Glutamatergic neuron (in vitro differentiated cells): ENCODE measurements at regions not wholly inside any gene's neighbourhood (a gene's known extent, or its start where the extent isn't known, plus 50 kb on each side); places are given as distances from the start of the nearest gene placed in this dataset.
A peak's percentile ranks its signal among the peaks of the same experiment; 100 is the strongest.

Experiments
- DNase-seq: peaks from one replicate; pipeline ENCODE4 v3.0.0; 2022
- H3K27ac Mint-ChIP-seq: one replicate; pipeline ENCODE4 v1.8.0; 2020; ENCODE audit warnings: mild to moderate bottlenecking, mixed read lengths, inconsistent platforms; ENCODE audit not compliant: unreplicated experiment
- H3K27me3 Mint-ChIP-seq: one replicate; pipeline ENCODE4 v1.8.0; 2020; ENCODE audit warnings: mild to moderate bottlenecking, moderate library complexity, mixed read lengths, inconsistent platforms; ENCODE audit not compliant: unreplicated experiment
- H3K36me3 Mint-ChIP-seq: one replicate; pipeline ENCODE4 v1.8.0; 2020; ENCODE audit warnings: mild to moderate bottlenecking, mixed read lengths, inconsistent platforms; ENCODE audit not compliant: unreplicated experiment
- H3K4me1 Mint-ChIP-seq: one replicate; pipeline ENCODE4 v1.8.0; 2020; ENCODE audit warnings: mild to moderate bottlenecking, low read depth, mixed read lengths, inconsistent platforms; ENCODE audit not compliant: unreplicated experiment
- H3K4me3 Mint-ChIP-seq: one replicate; pipeline ENCODE4 v1.8.0; 2020; ENCODE audit warnings: mild to moderate bottlenecking, mixed read lengths, inconsistent platforms; ENCODE audit not compliant: unreplicated experiment
- H3K9me3 Mint-ChIP-seq: one replicate; pipeline ENCODE4 v1.8.0; 2020; ENCODE audit warnings: mild to moderate bottlenecking, moderate library complexity, mixed read lengths, inconsistent platforms; ENCODE audit not compliant: unreplicated experiment
- TF ChIP-seq, protein P1 (sequence below): fragments of 200-600 bp; sonication (generic); IDR thresholded peaks from one replicate; pipeline ENCODE4 v1.5.0; 2021; ENCODE audit not compliant: partially characterized antibody, unreplicated experiment

DNA sequence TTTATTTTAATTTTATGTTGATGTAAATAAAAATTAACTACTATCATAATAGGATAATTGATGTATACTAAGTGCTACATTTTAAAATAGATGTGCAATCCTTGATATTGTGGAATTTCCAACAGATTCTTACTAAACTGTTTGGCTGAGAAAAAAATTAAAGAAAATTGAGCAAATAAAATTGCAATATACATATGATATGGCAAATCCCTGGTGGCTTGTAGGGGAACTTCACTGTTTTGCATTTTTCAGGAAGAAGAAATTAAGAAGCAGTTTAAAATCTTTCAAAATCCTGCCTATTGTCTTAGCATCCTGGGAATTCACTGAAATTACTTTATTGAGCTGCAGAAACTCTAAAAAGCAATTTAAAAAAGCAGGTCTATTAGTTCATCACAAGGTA lies 191.4 kb upstream of the ADGRB3 start:
- Mint-ChIP-seq H3K27ac (no peak overlapping the region), H3K36me3 (no peaks in the 10 kb centered on the region), H3K9me3 (no peaks in the 10 kb centered on the region), H3K4me1 (no peaks in the 10 kb centered on the region), H3K27me3 (no peaks in the 10 kb centered on the region), H3K4me3 (no peak overlapping the region)
- no peak for DNase-seq
- TF ChIP-seq, protein P1, sequence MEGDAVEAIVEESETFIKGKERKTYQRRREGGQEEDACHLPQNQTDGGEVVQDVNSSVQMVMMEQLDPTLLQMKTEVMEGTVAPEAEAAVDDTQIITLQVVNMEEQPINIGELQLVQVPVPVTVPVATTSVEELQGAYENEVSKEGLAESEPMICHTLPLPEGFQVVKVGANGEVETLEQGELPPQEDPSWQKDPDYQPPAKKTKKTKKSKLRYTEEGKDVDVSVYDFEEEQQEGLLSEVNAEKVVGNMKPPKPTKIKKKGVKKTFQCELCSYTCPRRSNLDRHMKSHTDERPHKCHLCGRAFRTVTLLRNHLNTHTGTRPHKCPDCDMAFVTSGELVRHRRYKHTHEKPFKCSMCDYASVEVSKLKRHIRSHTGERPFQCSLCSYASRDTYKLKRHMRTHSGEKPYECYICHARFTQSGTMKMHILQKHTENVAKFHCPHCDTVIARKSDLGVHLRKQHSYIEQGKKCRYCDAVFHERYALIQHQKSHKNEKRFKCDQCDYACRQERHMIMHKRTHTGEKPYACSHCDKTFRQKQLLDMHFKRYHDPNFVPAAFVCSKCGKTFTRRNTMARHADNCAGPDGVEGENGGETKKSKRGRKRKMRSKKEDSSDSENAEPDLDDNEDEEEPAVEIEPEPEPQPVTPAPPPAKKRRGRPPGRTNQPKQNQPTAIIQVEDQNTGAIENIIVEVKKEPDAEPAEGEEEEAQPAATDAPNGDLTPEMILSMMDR, result peak; percentile 80

DNA sequence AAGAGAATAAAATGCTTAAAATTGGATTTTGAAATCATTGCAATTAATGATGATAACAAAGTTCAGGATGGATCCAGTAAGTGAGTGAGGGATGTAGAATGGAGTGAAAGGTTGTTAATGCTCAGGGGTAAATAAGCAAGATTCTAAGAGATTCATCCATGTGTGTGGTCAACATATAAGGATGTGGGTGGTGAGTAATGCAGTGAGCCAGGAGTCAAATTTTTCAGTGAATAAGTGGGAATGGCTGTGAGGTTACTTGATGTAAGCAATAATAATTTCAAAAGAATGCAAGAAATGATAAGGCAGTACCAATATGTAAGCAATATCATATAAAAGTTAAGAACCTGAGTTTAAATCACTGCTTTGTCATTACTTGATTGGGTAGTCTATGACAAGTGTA lies 207.5 kb upstream of the ADGRB3 start:
- H3K4me1 Mint-ChIP-seq, result no peaks in the 10 kb centered on the region
- no peaks in the 10 kb centered on the region for H3K36me3 Mint-ChIP-seq
- DNase-seq, result no peak
- H3K4me3 Mint-ChIP-seq, result no peak overlapping the region
- H3K27ac Mint-ChIP-seq, result no peak overlapping the region
- H3K9me3 Mint-ChIP-seq, result no peaks in the 10 kb centered on the region
- TF ChIP-seq, protein P1, result no peak
- H3K27me3 Mint-ChIP-seq, result no peaks in the 10 kb centered on the region

DNA sequence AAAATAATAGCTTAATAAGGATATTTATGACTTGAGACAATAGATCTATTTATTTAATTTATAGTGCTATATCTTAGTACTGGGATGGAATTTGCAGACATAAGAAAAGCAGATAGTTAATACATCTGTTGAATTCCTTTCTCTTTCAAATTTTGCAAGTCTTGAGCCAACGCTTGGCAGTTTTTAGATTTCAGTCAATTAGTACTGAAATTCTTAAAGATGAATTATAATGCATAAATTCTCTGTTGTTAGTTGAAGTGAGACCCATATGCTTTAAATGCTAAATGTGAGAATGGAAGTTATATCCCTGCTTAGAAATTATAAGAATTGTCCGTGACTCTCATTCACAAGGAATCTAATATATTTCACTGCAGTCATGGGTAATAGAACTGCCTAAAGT lies 225.1 kb upstream of the ADGRB3 start:
- H3K36me3 Mint-ChIP-seq, result no peaks in the 10 kb centered on the region
- DNase-seq, result no peak
- no peak overlapping the region for H3K27ac Mint-ChIP-seq
- no peaks in the 10 kb centered on the region for H3K4me1 Mint-ChIP-seq
- H3K9me3 Mint-ChIP-seq, result no peaks in the 10 kb centered on the region
- TF ChIP-seq, protein P1, result no peak
- H3K27me3 Mint-ChIP-seq, result no peaks in the 10 kb centered on the region
- no peak overlapping the region for H3K4me3 Mint-ChIP-seq

DNA sequence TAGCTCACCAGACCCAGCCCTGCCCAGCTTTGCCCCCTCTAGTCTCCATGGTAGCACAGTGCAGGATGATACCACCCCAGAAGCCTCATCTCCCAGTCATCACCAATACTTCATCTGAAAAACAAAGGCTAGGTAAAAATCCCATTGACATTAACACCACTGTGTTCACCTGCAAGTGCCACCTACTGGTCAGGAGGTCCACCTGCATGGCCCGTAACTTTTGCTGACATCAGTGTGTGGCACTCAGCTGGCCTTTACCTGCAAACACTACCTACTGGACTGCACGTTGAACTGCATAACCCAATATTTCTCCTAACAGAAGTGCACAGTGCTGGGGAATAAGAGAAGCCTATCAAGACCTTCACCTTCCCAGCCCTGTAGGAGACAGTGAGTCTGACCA lies 234.7 kb upstream of the ADGRB3 start:
- peaks cover 9% of the 10 kb centered on the region for H3K9me3 Mint-ChIP-seq
- H3K27ac Mint-ChIP-seq, result no peak overlapping the region
- TF ChIP-seq, protein P1, result peak; percentile 21
- no peak for DNase-seq
- H3K36me3 Mint-ChIP-seq, result no peaks in the 10 kb centered on the region
- H3K4me3 Mint-ChIP-seq, result no peak overlapping the region
- no peaks in the 10 kb centered on the region for H3K4me1 Mint-ChIP-seq
- H3K27me3 Mint-ChIP-seq, result no peaks in the 10 kb centered on the region

DNA sequence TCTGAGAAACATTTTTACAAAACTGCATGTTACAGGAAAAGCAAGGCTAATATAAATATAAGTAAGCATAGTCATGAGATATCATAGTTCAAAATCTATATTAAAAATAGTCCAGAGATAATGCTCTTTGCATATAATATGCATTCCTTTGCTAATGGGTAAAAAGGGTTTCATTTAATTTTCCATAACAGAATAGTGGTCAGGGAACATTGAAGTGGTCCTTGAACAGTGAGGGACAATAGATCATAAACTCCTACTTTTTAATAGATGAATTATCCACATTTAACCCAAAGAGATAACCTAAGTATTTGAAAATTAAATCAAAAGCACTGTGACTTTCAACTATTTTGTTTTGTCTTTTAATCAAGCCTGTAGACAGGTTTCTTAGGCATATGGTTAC lies 243.1 kb upstream of the ADGRB3 start:
- no peaks in the 10 kb centered on the region for H3K36me3 Mint-ChIP-seq
- H3K4me3 Mint-ChIP-seq, result no peak overlapping the region
- H3K27me3 Mint-ChIP-seq, result no peaks in the 10 kb centered on the region
- H3K4me1 Mint-ChIP-seq, result no peaks in the 10 kb centered on the region
- no peak for DNase-seq
- TF ChIP-seq, protein P1, result no peak
- no peaks in the 10 kb centered on the region for H3K9me3 Mint-ChIP-seq
- no peak overlapping the region for H3K27ac Mint-ChIP-seq
